Lower leg skin (tissue), 3 donors: ENCODE measurements at regions not wholly inside any gene's neighbourhood (a gene's known extent, or its start where the extent isn't known, plus 50 kb on each side); places are given as distances from the start of the nearest gene placed in this dataset.

Source experiments
- POLR2A ChIP-seq, 2 donors: fragments of 450-650 bp; IDR thresholded peaks; one replicate each; pipeline ENCODE4 v1.6.1; 2016 to 2017; ENCODE audit warnings: antibody characterized with exemption in 2 of 2, mild to moderate bottlenecking in 1 of 2, moderate library complexity in 1 of 2
- TF ChIP-seq, protein P1 (sequence below), 3 donors: fragments of 450-650 bp; IDR thresholded peaks; one replicate each; pipeline ENCODE4 v1.5.1; 2016; ENCODE audit warnings: antibody characterized with exemption in 3 of 3, mild to moderate bottlenecking in 3 of 3, moderate library complexity in 2 of 3

DNA sequence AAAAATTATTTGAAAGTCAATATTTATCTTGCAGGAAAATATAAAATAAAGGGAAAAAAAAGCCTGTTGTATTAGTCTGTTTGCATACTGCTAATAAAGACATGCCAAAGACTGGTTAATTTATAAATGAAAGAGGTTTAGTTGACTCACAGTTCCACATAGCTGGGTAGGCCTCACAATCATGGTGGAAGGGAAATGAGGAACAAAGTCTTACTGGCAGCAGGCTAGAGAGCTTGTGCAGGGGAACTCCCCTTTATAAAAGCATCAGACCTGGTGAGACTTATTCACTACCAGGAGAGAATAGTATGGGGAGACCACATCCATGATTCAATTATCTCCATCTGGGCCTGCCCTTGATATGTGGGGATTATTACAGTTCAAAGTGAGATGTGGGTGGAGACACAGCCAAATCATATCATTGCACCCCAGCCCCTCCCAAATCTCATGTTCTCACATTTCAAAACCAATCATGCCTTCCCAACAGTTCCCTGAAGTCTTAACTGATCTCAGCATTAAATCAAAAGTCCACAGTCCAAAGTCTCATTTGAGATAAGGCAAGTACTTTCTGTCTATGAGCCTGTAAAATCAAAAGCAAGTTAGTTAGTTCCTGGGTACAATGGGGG, 1416.5 kb upstream of the SPRY2 start:
- TF ChIP-seq POLR2A (IDR thresholded peaks at IDR 0.05) = no peak
- TF ChIP-seq, protein P1, sequence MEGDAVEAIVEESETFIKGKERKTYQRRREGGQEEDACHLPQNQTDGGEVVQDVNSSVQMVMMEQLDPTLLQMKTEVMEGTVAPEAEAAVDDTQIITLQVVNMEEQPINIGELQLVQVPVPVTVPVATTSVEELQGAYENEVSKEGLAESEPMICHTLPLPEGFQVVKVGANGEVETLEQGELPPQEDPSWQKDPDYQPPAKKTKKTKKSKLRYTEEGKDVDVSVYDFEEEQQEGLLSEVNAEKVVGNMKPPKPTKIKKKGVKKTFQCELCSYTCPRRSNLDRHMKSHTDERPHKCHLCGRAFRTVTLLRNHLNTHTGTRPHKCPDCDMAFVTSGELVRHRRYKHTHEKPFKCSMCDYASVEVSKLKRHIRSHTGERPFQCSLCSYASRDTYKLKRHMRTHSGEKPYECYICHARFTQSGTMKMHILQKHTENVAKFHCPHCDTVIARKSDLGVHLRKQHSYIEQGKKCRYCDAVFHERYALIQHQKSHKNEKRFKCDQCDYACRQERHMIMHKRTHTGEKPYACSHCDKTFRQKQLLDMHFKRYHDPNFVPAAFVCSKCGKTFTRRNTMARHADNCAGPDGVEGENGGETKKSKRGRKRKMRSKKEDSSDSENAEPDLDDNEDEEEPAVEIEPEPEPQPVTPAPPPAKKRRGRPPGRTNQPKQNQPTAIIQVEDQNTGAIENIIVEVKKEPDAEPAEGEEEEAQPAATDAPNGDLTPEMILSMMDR (IDR thresholded peaks at IDR 0.05) = no peak
